Fibroblast of lung (primary cell): ENCODE measurements at regions not wholly inside any gene's neighbourhood (a gene's known extent, or its start where the extent isn't known, plus 50 kb on each side); places are given as distances from the start of the nearest gene placed in this dataset.

Source experiments
- DNase-seq, 2 donors: peaks; one replicate each; pipeline versions ENCODE4 v3.0.0 to v3.0.0-alpha.2; 2010; ENCODE audit warnings: low read depth in 2 of 2
- H2AFZ ChIP-seq: 2 replicates; pipeline ENCODE4 v1.5.1; 2012; ENCODE audit warnings: low read length, control low read depth, inconsistent platforms
- H3K27ac ChIP-seq: 2 replicates; pipeline ENCODE4 v1.5.1; 2011; ENCODE audit warnings: low read length, control low read depth; ENCODE audit not compliant: insufficient read depth
- H3K27me3 ChIP-seq: 2 replicates; pipeline ENCODE4 v1.5.1; 2011; ENCODE audit warnings: mild to moderate bottlenecking, low read length; ENCODE audit not compliant: control insufficient read depth, insufficient read depth
- H3K36me3 ChIP-seq: 2 replicates; pipeline ENCODE4 v1.5.1; 2011; ENCODE audit warnings: low read length; ENCODE audit not compliant: control insufficient read depth, insufficient read depth
- H3K4me1 ChIP-seq: 2 replicates; pipeline ENCODE4 v1.5.1; 2011; ENCODE audit warnings: low read length; ENCODE audit not compliant: control insufficient read depth, insufficient read depth; ENCODE audit errors: extremely low read depth
- H3K4me2 ChIP-seq: 2 replicates; pipeline ENCODE4 v1.5.1; 2011; ENCODE audit warnings: low read length, control low read depth; ENCODE audit not compliant: insufficient read depth; ENCODE audit errors: extremely low read depth
- H3K4me3 ChIP-seq, 4 experiments: fragments of 200-600 bp in 1 of 4; sonication (generic) in 1 of 4; replicated peaks in 1 of 4; 2 replicates each; pipeline ENCODE4 v1.5.1; 2011 to 2016; ENCODE audit warnings: low read length in 4 of 4, low read depth in 3 of 4, mild to moderate bottlenecking in 3 of 4, control low read depth in 2 of 4, inconsistent platforms in 1 of 4, mixed read lengths in 1 of 4; ENCODE audit not compliant: insufficient read depth in 1 of 4; ENCODE audit errors: control extremely low read depth in 1 of 4
- H3K79me2 ChIP-seq: 2 replicates; pipeline ENCODE4 v1.5.1; 2012; ENCODE audit warnings: mild to moderate bottlenecking, low read length, inconsistent platforms; ENCODE audit not compliant: control insufficient read depth, insufficient read depth
- H3K9ac ChIP-seq: 2 replicates; pipeline ENCODE4 v1.5.1; 2011; ENCODE audit warnings: mild to moderate bottlenecking, low read length, control low read depth; ENCODE audit not compliant: insufficient read depth
- H3K9me3 ChIP-seq: 2 replicates; pipeline ENCODE4 v1.5.1; 2012; ENCODE audit warnings: low read depth, low read length; ENCODE audit not compliant: control insufficient read depth, insufficient read depth
- H4K20me1 ChIP-seq: 2 replicates; pipeline ENCODE4 v1.5.1; 2011; ENCODE audit warnings: low read length; ENCODE audit not compliant: control insufficient read depth, insufficient read depth; ENCODE audit errors: extremely low read depth
- CTCF ChIP-seq, 2 donors: IDR thresholded peaks in 1 of 2; conservative IDR thresholded peaks in 1 of 2; 1 replicate in 1 of 2; 2 replicates in 1 of 2; pipeline ENCODE4 v1.5.1; 2011 to 2012; ENCODE audit warnings: low read length in 2 of 2, control low read depth in 1 of 2, inconsistent platforms in 1 of 2, low read depth in 1 of 2, mild to moderate bottlenecking in 1 of 2
- EZH2 ChIP-seq: IDR thresholded peaks from 2 replicates; pipeline ENCODE4 v1.5.1; 2012; ENCODE audit warnings: low read length, control low read depth, mild to moderate bottlenecking; ENCODE audit errors: missing control alignments

GRCh38 chr2:237270520-237270919 is 143.4 kb downstream of the COL6A3 start:
- no peaks in the 10 kb centered on the region for H3K9me3 ChIP-seq
- no peak overlapping the region for H3K4me2 ChIP-seq
- no peak overlapping the region for H3K27ac ChIP-seq
- no peak for TF ChIP-seq EZH2
- TF ChIP-seq CTCF (conservative IDR thresholded peaks at IDR 0.05 in 1 of 2, IDR thresholded peaks at IDR 0.05 in 1 of 2; ENCODE audit: low read depth in 1 of 2, low read length in 2 of 2) = no peak
- H3K27me3 ChIP-seq = no peaks in the 10 kb centered on the region
- no peaks in the 10 kb centered on the region for H3K79me2 ChIP-seq
- H4K20me1 ChIP-seq = no peaks in the 10 kb centered on the region
- no peak overlapping the region for H3K9ac ChIP-seq
- H3K4me1 ChIP-seq = peaks cover 3% of the 10 kb centered on the region
- DNase-seq = no peak
- H3K36me3 ChIP-seq = no peaks in the 10 kb centered on the region
- H3K4me3 ChIP-seq = no peak overlapping the region
- H2AFZ ChIP-seq = no peak overlapping the region

GRCh38 chr2:237271698-237272652 is 142.0 kb downstream of the COL6A3 start:
- Histone ChIP-seq H4K20me1 (no peaks in the 10 kb centered on the region), H3K4me2 (no peak overlapping the region), H3K9me3 (no peaks in the 10 kb centered on the region), H3K4me1 (peaks cover 3% of the 10 kb centered on the region), H3K9ac (no peak overlapping the region), H3K27ac (no peak overlapping the region), H3K79me2 (no peaks in the 10 kb centered on the region), H3K27me3 (no peaks in the 10 kb centered on the region), H3K4me3 (no peak overlapping the region), H2AFZ (no peak overlapping the region), H3K36me3 (no peaks in the 10 kb centered on the region)
- TF ChIP-seq EZH2 (no peak), CTCF (conservative IDR thresholded peaks at IDR 0.05 in 1 of 2, IDR thresholded peaks at IDR 0.05 in 1 of 2; ENCODE audit: low read depth in 1 of 2, low read length in 2 of 2) (no peak)
- peak; percentile 26 to 52 for DNase-seq
